H9 (cell line): ENCODE measurements at regions not wholly inside any gene's neighbourhood (a gene's known extent, or its start where the extent isn't known, plus 50 kb on each side); places are given as distances from the start of the nearest gene placed in this dataset.

ENCODE experiments used
- DNase-seq: peaks from one replicate; pipeline ENCODE4 v3.0.0-alpha.2; 2017
- H2AFZ ChIP-seq: one replicate; pipeline ENCODE4 v1.6.1; 2013; ENCODE audit warnings: mild to moderate bottlenecking, low read length, control low read depth, moderate library complexity
- H2AK5ac ChIP-seq: 2 replicates; pipeline ENCODE4 v1.6.1; 2013; ENCODE audit warnings: low read length, control low read depth, mixed read lengths; ENCODE audit not compliant: insufficient read length
- H2BK120ac ChIP-seq: one replicate; pipeline ENCODE4 v1.6.1; 2013; ENCODE audit warnings: low read depth, mild to moderate bottlenecking, low read length, control low read depth, inconsistent platforms; ENCODE audit not compliant: poor library complexity, severe bottlenecking
- H2BK12ac ChIP-seq: 2 replicates; pipeline ENCODE4 v1.6.1; 2013; ENCODE audit warnings: low read length, control low read depth, mixed read lengths, low read depth; ENCODE audit not compliant: insufficient read length
- H2BK15ac ChIP-seq: 2 replicates; pipeline ENCODE4 v1.6.1; 2013; ENCODE audit warnings: low read depth, low read length, control low read depth
- H2BK20ac ChIP-seq: one replicate; pipeline ENCODE4 v1.6.1; 2013; ENCODE audit warnings: low read depth, mild to moderate bottlenecking, low read length, control low read depth, inconsistent platforms; ENCODE audit not compliant: poor library complexity, severe bottlenecking
- H2BK5ac ChIP-seq: 2 replicates; pipeline ENCODE4 v1.6.1; 2013; ENCODE audit warnings: low read length, control low read depth, mixed read lengths; ENCODE audit not compliant: insufficient read length
- H3K14ac ChIP-seq: 2 replicates; pipeline ENCODE4 v1.6.1; 2013; ENCODE audit warnings: low read length, control low read depth; ENCODE audit not compliant: insufficient read depth
- H3K18ac ChIP-seq: 2 replicates; pipeline ENCODE4 v1.6.1; 2013; ENCODE audit warnings: low read depth, mild to moderate bottlenecking, mixed read lengths, low read length, control low read depth; ENCODE audit not compliant: insufficient read length
- H3K23ac ChIP-seq: 2 replicates; pipeline ENCODE4 v1.6.1; 2013; ENCODE audit warnings: low read length, control low read depth, mixed read lengths, low read depth; ENCODE audit not compliant: insufficient read length
- H3K23me2 ChIP-seq: 2 replicates; pipeline ENCODE4 v1.6.1; 2013; ENCODE audit warnings: low read depth, mild to moderate bottlenecking, mixed read lengths, low read length, control low read depth; ENCODE audit not compliant: insufficient read length, poor library complexity, severe bottlenecking
- H3K27ac ChIP-seq: 2 replicates; pipeline ENCODE4 v1.5.1; 2013; ENCODE audit warnings: low read length, control low read depth, mixed read lengths, low read depth; ENCODE audit not compliant: insufficient read length
- H3K27me3 ChIP-seq: 2 replicates; pipeline ENCODE4 v1.6.1; 2013; ENCODE audit warnings: low read length, control low read depth, inconsistent platforms; ENCODE audit not compliant: insufficient read depth
- H3K4ac ChIP-seq: 2 replicates; pipeline ENCODE4 v1.6.1; 2013; ENCODE audit warnings: low read depth, mild to moderate bottlenecking, control low read depth, inconsistent platforms, low read length, moderate library complexity
- H3K4me1 ChIP-seq: 2 replicates; pipeline ENCODE4 v1.6.1; 2013; ENCODE audit warnings: low read length, control low read depth, inconsistent platforms; ENCODE audit not compliant: insufficient read depth
- H3K4me2 ChIP-seq: 2 replicates; pipeline ENCODE4 v1.6.1; 2013; ENCODE audit warnings: low read length, control low read depth, mixed read lengths; ENCODE audit not compliant: insufficient read length, insufficient read depth
- H3K56ac ChIP-seq: 2 replicates; pipeline ENCODE4 v1.6.1; 2013; ENCODE audit warnings: low read depth, mild to moderate bottlenecking, mixed read lengths, low read length, control low read depth; ENCODE audit not compliant: insufficient read length
- H3K79me1 ChIP-seq: 2 replicates; pipeline ENCODE4 v1.6.1; 2013; ENCODE audit warnings: low read depth, mild to moderate bottlenecking, moderate library complexity, low read length, control low read depth, inconsistent platforms; ENCODE audit not compliant: insufficient read depth, poor library complexity, severe bottlenecking
- H3K79me2 ChIP-seq: 2 replicates; pipeline ENCODE4 v1.6.1; 2013; ENCODE audit warnings: low read length, control low read depth, inconsistent platforms; ENCODE audit not compliant: insufficient read depth
- H3K9ac ChIP-seq: 2 replicates; pipeline ENCODE4 v1.6.1; 2013; ENCODE audit warnings: low read length, control low read depth, mixed read lengths; ENCODE audit not compliant: insufficient read length; ENCODE audit errors: extremely low read depth
- H3K9me3 ChIP-seq: one replicate; pipeline ENCODE4 v1.6.1; 2013; ENCODE audit warnings: low read depth, low read length, inconsistent platforms; ENCODE audit not compliant: control insufficient read depth
- H3T11ph ChIP-seq: one replicate; pipeline ENCODE4 v1.6.1; 2013; ENCODE audit warnings: mild to moderate bottlenecking, low read length, control low read depth, inconsistent platforms
- H4K20me1 ChIP-seq: one replicate; pipeline ENCODE4 v1.6.1; 2013; ENCODE audit not compliant: control insufficient read depth, insufficient read length, insufficient read depth
- H4K5ac ChIP-seq: 2 replicates; pipeline ENCODE4 v1.6.1; 2013; ENCODE audit warnings: low read depth, mild to moderate bottlenecking, mixed read lengths, low read length, control low read depth; ENCODE audit not compliant: insufficient read length
- H4K8ac ChIP-seq: replicated peaks from 2 replicates; pipeline ENCODE4 v1.6.1; 2013; ENCODE audit warnings: low read length, control low read depth, mixed read lengths, low read depth; ENCODE audit not compliant: insufficient read length
- H4K91ac ChIP-seq: 2 replicates; pipeline ENCODE4 v1.6.1; 2013; ENCODE audit warnings: low read depth, mild to moderate bottlenecking, moderate library complexity, mixed read lengths, low read length, control low read depth; ENCODE audit not compliant: insufficient read length
- H3K27ac Mint-ChIP-seq, 3 experiments: 2 replicates in 2 of 3; 3 replicates in 1 of 3; pipeline ENCODE4 v1.8.0; 2020 to 2021; ENCODE audit warnings: mixed read lengths in 3 of 3, mild to moderate bottlenecking in 1 of 3, moderate library complexity in 1 of 3
- H3K27me3 Mint-ChIP-seq: 2 replicates; pipeline ENCODE4 v1.8.0; 2021; ENCODE audit warnings: low read depth, mild to moderate bottlenecking, moderate library complexity, mixed read lengths
- H3K36me3 Mint-ChIP-seq, 3 experiments: 2 replicates in 2 of 3; 3 replicates in 1 of 3; pipeline ENCODE4 v1.8.0; 2020 to 2021; ENCODE audit warnings: low read depth in 3 of 3, mixed read lengths in 3 of 3; ENCODE audit not compliant: insufficient read depth in 1 of 3
- H3K4me1 Mint-ChIP-seq, 2 experiments: 2 replicates each; pipeline ENCODE4 v1.8.0; 2020; ENCODE audit warnings: mixed read lengths in 2 of 2
- H3K4me3 Mint-ChIP-seq, 2 experiments: 2 replicates in 1 of 2; 3 replicates in 1 of 2; pipeline ENCODE4 v1.8.0; 2020 to 2021; ENCODE audit warnings: mild to moderate bottlenecking in 2 of 2, mixed read lengths in 2 of 2, moderate library complexity in 1 of 2
- H3K9me3 Mint-ChIP-seq, 2 experiments: 2 replicates in 1 of 2; 3 replicates in 1 of 2; pipeline ENCODE4 v1.8.0; 2020; ENCODE audit warnings: mild to moderate bottlenecking in 2 of 2, mixed read lengths in 2 of 2, moderate library complexity in 1 of 2
- WGBS: extraction: QIAGEN DNeasy Blood & Tissue Kit; methylation state at CpG from one replicate; pipeline ENCODE4 v1.1.7; 2013; ENCODE audit warnings: missing lambda C conversion rate, low lambda C conversion rate, mixed read lengths; ENCODE audit not compliant: insufficient read length; ENCODE audit errors: extremely low coverage; 5-methylcytosine and 5-hydroxymethylcytosine counted together
- TF ChIP-seq, protein P1 (sequence below): fragments of 200-600 bp; sonication (generic); conservative IDR thresholded peaks from 3 replicates; pipeline ENCODE4 v1.8.0; 2021; ENCODE audit warnings: antibody characterized with exemption, mild to moderate bottlenecking

DNA sequence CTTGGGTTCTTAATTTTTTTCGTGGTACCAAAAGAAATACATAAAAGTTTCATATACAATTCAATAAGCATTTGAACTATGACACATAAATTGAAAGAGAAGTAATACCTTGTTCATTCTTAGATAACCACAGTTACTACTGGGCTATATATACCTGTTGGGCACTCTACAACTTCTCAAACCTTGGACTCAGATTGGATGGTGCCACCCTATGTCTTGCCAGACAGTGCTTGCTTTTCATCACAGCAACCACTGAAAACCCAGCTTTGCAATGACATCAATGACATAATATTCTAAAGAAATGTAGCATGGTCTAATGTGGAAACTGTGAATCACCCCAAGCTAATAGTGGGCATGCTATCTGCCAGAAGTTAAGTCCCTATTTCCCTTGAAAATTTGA is 62.8 kb upstream of the DPH5 start:
- Histone ChIP-seq H2BK12ac (no peak overlapping the region), H2BK15ac (no peak overlapping the region), H3K56ac (no peak overlapping the region), H2BK20ac (no peak overlapping the region), H3K4ac (no peak overlapping the region), H3K23me2 (no peaks in the 10 kb centered on the region), H3T11ph (no peak overlapping the region), H3K18ac (no peak overlapping the region), H4K5ac (no peak overlapping the region), H2BK120ac (no peak overlapping the region), H2AFZ (no peak overlapping the region), H4K91ac (no peak overlapping the region), H4K8ac (no peak overlapping the region), H2AK5ac (no peak overlapping the region), H3K23ac (no peak overlapping the region), H3K9ac (no peak overlapping the region), H3K14ac (no peak overlapping the region), H3K4me2 (no peak overlapping the region), H3K79me1 (no peaks in the 10 kb centered on the region), H3K4me1 (no peaks in the 10 kb centered on the region), H2BK5ac (no peak overlapping the region), H3K9me3 (no peaks in the 10 kb centered on the region), H3K27me3 (no peaks in the 10 kb centered on the region), H3K27ac (no peak overlapping the region), H3K79me2 (no peaks in the 10 kb centered on the region), H4K20me1 (no peaks in the 10 kb centered on the region)
- Mint-ChIP-seq H3K4me1 (no peaks in the 10 kb centered on the region), H3K4me3 (no peak overlapping the region), H3K9me3 (no peaks in the 10 kb centered on the region; a peak in 1 of 5 replicates), H3K27me3 (no peaks in the 10 kb centered on the region), H3K36me3 (no peaks in the 10 kb centered on the region; a peak in 1 of 7 replicates), H3K27ac (no peak overlapping the region)
- no peak for DNase-seq
- TF ChIP-seq, protein P1, sequence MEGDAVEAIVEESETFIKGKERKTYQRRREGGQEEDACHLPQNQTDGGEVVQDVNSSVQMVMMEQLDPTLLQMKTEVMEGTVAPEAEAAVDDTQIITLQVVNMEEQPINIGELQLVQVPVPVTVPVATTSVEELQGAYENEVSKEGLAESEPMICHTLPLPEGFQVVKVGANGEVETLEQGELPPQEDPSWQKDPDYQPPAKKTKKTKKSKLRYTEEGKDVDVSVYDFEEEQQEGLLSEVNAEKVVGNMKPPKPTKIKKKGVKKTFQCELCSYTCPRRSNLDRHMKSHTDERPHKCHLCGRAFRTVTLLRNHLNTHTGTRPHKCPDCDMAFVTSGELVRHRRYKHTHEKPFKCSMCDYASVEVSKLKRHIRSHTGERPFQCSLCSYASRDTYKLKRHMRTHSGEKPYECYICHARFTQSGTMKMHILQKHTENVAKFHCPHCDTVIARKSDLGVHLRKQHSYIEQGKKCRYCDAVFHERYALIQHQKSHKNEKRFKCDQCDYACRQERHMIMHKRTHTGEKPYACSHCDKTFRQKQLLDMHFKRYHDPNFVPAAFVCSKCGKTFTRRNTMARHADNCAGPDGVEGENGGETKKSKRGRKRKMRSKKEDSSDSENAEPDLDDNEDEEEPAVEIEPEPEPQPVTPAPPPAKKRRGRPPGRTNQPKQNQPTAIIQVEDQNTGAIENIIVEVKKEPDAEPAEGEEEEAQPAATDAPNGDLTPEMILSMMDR, result no peak
- no CpG with 5 or more reads among the region's 1 CpG for WGBS
